DMS79 treated with DMSO at 0.1 percent for 48 hours (cell line): ENCODE measurements at regions not wholly inside any gene's neighbourhood (a gene's known extent, or its start where the extent isn't known, plus 50 kb on each side); places are given as distances from the start of the nearest gene placed in this dataset.
A peak's percentile ranks its signal among the peaks of the same experiment; 100 is the strongest.

Experiments
- DNase-seq: peaks from one replicate; lab custom pipeline; 2025; lab: John Stamatoyannopoulos, UW

GRCh38 chr7:51521054-51521453 is 204.4 kb upstream of the COBL start:
- no peak for DNase-seq

DNA sequence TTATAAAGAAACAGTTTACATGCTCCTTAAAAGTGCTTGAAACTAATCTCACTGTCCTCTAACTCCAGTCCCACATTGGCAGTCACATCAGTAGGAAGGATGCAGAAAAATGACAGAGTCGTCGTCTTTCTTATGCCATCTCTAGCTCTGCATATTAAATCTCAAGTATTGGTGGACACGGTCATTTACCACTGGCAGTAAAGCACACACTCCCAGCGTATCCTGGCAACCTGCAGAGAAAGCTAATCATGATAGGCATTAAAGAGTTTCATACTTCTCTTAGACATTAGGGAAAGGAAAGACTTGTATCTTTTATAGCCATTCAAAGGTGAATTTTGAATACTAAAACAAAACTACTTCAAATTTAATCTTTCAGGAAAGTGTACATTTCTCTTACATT is 202.0 kb upstream of the COBL start:
- DNase-seq: peak; percentile 85

- DNase-seq: no peak
These were observed 200.6 kb upstream of the COBL start for GRCh38 chr7:51517187-51517586.

- DNase-seq: no peak
These were observed 185.0 kb upstream of the COBL start for GRCh38 chr7:51501620-51502019.

- DNase-seq: no peak
These were observed 166.4 kb upstream of the COBL start for GRCh38 chr7:51482976-51483375.

GRCh38 chr7:51481421-51481820 is 164.8 kb upstream of the COBL start:
- DNase-seq: no peak

DNA sequence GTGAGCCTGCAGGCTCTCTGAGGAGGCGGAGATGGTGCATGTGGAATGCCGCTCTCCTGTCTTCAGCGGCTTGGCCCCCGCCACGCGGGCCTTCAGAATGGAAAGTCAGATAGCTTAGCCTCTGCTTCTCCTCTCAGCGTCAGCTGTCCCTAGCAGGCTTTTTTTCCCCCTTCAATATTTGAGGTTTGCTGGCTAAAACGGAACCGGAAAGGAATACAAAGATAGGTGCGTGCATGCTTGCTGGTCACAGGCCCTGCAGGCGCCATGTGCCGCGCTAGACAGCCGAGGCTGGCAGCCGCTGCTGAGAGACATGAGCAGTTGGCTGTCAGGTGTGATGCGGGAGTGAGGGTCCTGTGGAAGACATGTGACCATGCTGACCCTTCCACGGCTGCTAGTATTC is 161.2 kb upstream of the COBL start:
- DNase-seq: no peak

GRCh38 chr7:51477323-51477722 is 160.7 kb upstream of the COBL start:
- DNase-seq: no peak

GRCh38 chr7:51476026-51476425 is 159.4 kb upstream of the COBL start:
- DNase-seq: no peak

- no peak for DNase-seq
These were observed 156.3 kb upstream of the COBL start for GRCh38 chr7:51472873-51473272.

GRCh38 chr7:51471981-51472296 is 155.3 kb upstream of the COBL start:
- DNase-seq: no peak

GRCh38 chr7:51471210-51471980 is 154.8 kb upstream of the COBL start:
- peak; percentile 27 for DNase-seq

GRCh38 chr7:51467384-51468017 is 150.9 kb upstream of the COBL start:
- DNase-seq: no peak

- no peak for DNase-seq
These were observed 143.2 kb upstream of the COBL start for GRCh38 chr7:51459809-51460208.

DNA sequence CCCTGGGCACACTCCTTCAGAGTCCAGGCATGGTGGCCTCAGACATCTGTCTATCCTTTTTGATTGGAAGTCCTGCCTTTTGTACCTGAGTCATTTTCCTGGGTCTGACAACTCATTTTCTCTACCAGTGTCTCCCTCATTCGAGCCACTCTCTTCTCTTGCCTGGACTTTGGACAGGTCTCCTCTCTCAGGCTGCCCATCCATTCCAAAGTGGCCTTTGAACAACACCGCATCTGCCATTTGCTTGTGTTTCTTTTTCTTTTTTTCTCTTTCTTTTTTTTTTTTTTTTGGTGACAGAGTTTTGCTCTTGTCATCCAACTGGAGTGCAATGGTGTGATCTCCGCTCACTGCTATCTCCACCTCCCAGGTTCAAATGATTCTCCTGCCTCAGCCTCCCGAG is 142.1 kb upstream of the COBL start:
- no peak for DNase-seq

GRCh38 chr7:51457079-51457478 is 140.5 kb upstream of the COBL start:
- DNase-seq: peak; percentile 9

- DNase-seq: peak; percentile 57
These were observed 139.9 kb upstream of the COBL start for GRCh38 chr7:51456431-51457060.

- DNase-seq: peak; percentile 84
These were observed 139.3 kb upstream of the COBL start for GRCh38 chr7:51455948-51456347.

DNA sequence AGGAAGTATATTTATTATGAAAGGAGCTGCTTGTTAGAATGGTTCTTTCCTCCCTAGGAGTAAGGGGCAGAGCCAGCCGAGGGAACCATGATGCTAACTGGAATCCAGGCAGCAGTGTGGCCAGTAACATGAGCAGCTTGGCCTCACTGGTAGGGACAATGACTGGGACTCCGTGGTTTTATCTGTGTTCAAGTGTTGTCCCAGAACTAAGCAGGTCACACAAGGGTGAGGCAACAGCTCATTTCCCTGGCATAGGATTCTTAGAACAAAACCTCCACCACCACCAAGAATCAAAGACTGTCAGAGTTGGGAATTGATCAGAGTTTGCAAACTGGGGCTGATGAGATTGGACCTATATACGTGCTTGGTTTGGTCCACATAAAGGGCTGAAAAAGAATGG is 138.9 kb upstream of the COBL start:
- no peak for DNase-seq

DNA sequence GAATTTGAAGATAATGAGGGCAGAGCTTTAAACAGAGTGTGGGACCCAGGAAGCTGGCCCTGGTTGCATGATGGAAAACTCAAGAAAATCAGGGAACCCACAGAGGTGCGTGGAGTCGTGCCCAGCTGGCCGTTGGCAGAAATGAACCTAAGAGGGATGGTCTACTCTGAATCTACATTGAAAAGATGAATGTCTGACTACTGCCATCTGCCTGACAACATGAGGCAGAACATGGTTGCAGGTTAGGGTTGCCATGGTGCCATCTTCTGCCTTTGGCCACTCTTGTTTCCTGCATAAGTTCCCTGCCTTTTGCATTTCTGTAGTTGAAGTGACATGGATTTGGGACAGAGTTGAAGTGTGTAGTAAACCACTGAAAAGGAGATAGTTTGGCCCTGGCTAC is 138.5 kb upstream of the COBL start:
- DNase-seq: no peak

DNA sequence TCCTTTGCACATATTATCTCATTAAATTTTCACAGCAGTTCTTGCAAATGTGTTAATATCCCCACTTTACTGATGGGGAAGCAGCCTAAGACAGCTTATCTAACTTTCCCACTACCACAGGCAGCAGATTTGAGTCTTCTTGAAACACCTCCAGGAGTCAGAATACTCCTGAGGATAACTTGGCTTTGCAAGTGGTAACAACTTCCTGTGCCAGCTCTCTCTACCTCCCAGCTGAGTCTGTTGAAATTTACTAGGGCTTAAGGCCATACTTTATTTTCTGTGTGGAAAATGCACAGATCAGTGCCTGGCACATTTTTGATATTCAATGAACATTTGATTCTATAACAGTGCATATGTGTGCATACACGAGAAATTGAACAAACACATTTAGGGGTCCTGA is 136.1 kb upstream of the COBL start:
- no peak for DNase-seq

DNA sequence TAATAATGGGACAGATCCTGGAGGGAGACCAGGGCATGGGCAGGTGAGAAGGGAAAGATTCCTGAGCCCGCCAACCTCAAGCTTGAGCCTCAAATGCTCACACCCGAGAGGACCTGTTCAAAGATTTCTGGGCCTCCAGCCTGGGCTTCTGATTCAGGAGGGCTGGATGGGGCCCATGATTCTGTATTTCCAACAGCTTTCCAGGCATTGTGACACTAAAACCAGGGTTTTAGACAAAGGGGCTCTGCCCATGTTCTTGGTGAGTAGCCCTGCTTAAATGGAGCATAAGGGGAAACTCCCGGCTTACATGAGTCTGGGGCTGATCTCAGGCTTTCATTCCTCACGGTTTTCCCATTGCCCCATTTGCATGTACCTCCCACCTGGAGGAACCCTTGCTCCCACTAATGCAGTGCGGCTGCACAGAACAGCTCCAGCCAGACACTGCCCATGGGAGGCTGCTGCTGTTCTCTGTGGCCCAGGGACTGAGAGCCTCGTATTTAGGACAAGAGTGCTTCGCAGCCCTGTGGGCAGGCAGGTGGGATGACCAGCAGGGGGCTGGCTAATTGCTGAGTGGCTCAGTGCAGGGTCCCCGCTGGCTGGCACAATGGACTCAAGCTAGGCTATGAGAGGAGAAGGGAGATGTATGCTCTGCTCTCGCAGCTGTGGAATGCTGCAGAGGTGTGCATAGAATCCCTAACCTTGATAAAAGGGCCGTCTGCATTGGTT is 135.3 kb upstream of the COBL start:
- no peak for DNase-seq

DNA sequence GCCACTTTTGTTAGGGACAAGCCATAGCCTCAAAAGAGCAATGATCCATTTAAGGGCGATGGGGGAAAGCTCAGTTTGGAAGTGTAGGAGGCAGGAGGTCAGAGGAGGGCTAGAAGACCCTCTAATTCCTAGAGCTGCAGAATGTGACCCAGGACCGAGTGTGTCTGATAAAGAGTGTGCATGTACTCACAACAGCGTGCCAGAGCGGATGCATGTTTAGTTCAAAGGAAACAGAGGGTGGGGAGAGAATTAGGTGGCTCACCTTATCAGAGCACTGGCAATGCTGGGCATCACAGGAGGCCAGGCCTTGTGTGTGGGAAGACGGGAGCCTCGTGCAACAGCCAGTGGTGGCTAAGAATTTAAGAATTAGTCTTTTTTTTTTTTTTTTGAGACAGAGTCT is 133.9 kb upstream of the COBL start:
- no peak for DNase-seq
